ENCODE measurements at regions not wholly inside any gene's neighbourhood (a gene's known extent, or its start where the extent isn't known, plus 50 kb on each side); places are given as distances from the start of the nearest gene placed in this dataset.

DNA sequence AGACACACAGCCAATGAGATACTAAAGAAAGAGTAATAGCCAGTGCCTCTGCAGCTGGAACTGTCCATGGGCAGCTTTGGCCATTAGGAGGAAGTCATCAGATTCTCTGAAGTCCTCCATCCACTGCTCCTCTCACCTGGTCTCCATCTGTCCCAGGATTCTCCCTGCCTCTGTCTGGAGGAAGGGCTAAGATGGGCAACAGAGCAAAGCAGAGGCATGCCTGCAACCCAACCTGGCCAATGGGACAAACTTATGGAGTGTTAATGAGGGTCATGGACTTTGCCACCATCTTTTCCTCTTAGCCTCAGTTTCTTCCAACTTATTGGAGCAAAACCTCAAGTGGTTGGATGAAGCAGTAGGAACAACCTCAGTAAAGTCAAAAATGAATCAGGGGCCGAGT lies 91.5 kb upstream of the SIX3 start:
- TF ChIP-seq EZH2 (IDR thresholded peaks at IDR 0.05): no peak
- no peak for TF ChIP-seq POLR2AphosphoS5 (IDR thresholded peaks at IDR 0.05; ENCODE audit: borderline replicate concordance, low read depth, low read length)
- TF ChIP-seq FOXP2 (optimal IDR thresholded peaks at IDR 0.05; ENCODE audit: control extremely low read depth, extremely low read length, insufficient read depth): no peak

Data from SK-N-MC (cell line).